A204.1 (cell line): ENCODE measurements at regions not wholly inside any gene's neighbourhood (a gene's known extent, or its start where the extent isn't known, plus 50 kb on each side); places are given as distances from the start of the nearest gene placed in this dataset.
"Not testable (repeated sequence)": the region's sequence is repeated elsewhere in the genome, so short reads cannot be mapped to it uniquely, and the experiment has no call there.

ENCODE experiments used
- FAIRE-seq: peaks from 2 replicates; lab custom pipeline; 2012; peaks lifted over from hg19 to GRCh38; lab: Jason Lieb, UNC

DNA sequence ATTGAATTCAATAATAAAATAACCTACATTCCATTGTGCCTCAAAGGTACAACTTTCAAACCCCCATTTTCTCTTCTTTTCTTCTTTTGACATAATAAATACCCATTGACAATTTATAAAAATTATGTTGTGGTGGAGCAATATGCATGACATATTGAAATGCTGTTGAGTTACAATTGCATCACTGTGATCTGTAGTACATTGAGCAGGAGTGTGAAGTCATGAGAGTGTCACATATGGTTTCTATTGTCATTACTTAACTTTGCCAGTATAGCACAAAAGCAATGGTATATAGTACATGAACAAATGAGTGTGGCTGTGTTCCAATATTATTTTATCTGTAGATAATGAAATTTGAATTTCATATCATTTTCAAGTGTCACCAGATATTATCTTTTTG lies 441.3 kb downstream of the GJA1 start:
- FAIRE-seq, result no peak

DNA sequence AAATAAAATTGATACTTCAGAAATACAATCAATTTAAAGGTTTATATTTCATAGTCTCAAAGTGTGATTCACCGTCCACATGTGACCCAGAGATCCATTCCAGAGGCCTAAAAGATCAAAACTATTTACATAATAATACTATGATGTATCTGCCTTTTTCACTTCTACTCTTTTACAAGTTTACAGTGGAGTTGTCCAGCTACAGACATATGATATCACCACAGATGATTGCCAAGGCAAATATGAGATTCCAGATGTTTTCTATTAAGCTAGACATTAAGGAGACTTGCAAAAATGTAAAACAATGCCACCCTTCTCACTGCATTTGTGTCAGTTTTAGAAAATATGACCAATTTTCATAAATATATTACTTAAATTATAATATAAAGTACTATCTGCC lies 443.7 kb downstream of the GJA1 start:
- FAIRE-seq, result no peak

DNA sequence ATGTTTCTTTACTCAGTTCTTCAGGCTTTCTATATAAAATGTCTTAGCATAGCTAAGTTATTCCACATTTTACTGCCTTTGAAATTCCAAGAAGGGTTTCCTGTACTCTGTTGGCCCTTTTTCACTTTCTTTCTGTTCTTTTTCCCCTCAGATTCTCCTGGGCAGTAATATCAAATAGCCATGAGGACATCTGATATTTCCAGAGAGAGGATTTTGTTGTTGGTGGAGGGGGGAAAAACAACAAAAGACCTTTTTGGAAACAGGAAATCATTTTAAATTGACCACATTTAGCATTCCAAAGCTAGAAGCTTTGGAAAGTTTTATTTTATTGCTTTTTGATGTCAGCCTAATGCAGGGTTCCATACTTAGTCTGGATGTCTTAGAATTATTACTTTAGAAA lies 445.4 kb downstream of the GJA1 start:
- FAIRE-seq, result no peak

GRCh38 chr6:121881974-121882667 lies 446.7 kb downstream of the GJA1 start:
- FAIRE-seq, result no peak

DNA sequence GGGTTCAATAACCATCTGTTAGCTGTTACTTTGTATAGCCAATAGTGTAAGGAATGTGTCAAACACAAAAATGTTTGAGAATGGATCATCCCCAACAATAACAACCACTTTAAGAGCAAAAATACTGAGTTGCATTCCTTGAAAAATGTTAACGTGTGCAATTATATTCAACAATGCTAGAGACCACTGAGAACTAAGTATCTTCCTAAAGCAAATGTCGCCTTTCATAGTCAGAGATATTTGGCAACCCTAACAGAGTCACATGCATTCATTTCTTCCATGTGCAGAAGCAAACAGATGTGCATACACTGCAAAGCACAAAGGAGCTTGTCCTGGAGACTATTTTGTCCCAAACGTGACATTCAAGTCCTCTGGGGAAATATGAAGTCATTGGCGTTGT lies 448.6 kb downstream of the GJA1 start:
- FAIRE-seq, result no peak

GRCh38 chr6:121884620-121885019 lies 449.2 kb downstream of the GJA1 start:
- no peak for FAIRE-seq

DNA sequence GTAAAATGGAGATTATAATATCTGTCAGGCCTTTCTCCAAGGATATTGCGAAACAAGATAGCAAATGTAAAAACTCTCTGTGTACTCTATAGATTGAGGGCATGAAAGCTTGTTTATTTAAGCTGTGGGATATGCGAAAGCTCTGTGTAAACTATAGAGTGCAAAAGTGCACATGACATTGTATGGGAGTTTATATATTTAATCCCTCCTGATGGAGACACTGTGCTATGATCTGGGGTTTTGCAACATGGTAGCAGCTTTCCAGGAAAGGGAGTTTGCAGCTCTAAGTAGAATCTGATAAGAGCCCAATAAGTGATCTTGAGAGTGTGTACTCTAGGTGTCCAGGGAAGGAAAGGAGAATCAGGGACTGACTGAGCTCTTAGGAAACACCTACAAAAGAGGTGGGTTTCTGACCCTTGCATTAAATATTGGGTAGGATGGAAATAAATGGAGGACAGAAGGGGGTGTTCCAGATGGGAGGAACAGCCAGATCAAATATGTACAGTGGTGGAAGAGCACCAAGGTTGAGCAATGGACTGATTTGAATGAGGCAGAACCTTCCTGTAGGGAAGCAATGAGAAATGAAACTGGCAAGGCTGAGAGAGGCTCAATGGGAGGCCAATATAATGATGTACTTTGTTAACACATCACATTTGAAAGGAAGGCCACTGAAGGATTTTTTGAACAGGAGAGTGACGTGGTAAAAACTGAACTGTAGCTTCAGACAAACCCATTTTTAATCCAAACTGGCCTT lies 450.1 kb downstream of the GJA1 start:
- no peak for FAIRE-seq

DNA sequence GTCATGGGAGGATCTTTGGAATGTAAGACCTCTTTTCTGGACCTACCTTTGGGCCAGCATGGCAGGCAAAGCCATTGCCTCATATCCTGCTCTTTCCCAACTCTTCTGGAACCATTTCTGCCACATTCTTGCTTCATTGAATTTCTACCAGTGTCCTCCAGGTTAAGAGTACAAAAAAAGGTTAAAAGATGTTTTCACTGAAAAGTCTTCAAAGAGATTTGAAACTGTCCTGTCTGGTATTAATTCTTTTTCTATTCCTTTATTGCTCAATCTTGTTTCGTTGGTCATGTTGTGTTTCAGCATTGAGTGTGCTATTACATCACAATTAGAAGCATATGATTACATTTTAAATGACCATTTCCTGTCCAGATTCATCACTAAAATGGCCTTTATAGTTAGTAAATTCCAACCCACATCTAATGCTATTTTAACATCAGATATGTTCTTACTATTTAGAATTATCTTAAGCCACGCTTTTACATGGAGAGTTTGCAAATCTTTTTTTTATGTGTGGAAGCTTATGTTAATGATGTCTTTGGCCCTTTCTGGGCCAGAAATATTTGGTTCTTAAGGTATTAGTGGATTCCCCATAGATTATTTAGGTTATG lies 450.9 kb downstream of the GJA1 start:
- no peak for FAIRE-seq

- no peak for FAIRE-seq
Observed at GRCh38 chr6:121887724-121888123, 452.3 kb downstream of the GJA1 start.

DNA sequence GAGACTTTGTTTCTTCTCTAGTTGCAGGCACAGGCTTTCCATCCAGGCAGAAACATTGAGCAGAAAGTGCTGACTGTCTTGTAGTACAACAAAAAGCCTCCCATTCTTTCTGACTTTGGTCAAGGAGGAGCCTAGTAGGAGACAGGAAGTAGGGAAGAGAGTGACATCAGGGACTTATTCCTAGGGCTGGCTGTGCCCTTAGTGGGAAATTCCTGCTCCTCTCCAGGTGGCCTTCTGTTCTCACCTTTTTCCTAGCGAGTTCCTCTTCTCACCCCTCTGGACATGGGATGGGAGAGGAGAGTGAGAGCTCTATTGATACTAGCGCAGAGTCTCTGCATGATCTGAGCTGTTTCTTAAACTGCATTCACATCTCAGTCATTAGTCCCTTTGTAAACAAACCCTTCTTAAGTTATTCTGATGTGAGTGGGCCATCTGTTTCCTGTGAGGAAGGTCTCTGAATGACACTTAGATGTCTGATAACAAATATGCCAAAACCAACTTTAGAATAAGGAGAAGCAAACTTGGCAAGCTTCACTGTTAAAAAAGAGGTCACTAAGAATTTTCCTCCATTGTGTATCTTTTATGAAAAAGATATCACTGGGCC lies 455.0 kb downstream of the GJA1 start:
- no peak for FAIRE-seq

DNA sequence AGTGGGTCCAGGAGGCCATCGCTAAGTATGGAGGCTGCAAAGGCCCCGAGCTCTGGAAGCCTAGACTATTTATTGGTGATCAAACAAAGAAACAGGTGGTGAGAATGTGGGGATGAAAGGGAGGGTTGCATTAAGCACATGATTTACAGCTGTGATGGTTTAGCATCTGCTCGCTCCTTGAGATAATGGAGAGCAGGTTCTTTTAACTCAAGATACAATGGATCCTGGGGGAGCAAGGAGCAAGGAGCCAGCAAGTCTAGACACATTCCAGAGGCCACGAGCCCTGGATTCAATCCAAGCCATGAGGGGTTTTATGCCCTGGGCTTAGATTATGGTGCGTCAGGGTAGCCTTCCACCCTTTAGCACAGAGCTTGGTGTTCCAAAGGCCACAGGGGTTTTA lies 460.3 kb downstream of the GJA1 start:
- not testable (repeated sequence) for FAIRE-seq

- FAIRE-seq, result no peak
Observed at GRCh38 chr6:121896363-121896762, 460.9 kb downstream of the GJA1 start.

DNA sequence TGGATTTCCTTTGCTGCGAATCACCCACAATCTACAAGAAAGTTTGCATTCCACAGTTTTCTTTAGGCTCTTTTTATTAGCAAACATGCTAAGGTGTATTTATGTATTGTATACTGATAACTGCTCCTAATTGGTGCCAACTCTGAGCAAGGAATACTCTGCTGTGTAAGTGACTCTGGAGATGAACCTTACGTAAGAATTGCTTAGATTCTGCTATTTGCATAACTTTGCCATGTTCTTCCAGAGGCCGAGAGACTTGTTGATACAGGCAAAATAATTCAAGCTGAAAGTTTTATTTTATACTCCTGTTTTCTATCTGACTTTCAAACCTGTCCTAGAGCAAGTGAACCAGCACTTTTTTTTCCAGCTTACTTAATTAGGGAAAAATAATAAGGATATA lies 461.3 kb downstream of the GJA1 start:
- no peak for FAIRE-seq

GRCh38 chr6:121897337-121897760 lies 461.9 kb downstream of the GJA1 start:
- no peak for FAIRE-seq

GRCh38 chr6:121901432-121901831 lies 466.0 kb downstream of the GJA1 start:
- FAIRE-seq, result no peak

DNA sequence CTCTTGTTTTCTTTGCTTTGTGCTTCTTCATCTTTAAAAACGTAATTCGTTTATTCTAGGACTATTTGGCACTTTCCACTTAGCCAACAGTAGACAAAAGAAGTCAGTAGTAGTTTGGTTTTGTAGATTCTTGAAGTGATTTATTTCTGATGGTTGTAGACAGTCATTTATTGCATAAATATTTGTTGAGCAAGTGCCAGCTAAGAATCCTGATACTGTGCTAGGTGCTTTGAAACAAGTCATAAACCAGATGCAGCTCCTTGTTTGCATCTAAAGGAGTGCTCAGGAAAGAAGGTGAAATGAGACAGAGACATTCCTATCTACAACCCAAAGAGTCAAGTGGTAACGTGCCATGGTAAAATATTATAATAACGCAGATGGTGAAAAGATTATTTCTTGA lies 469.1 kb downstream of the GJA1 start:
- no peak for FAIRE-seq

- FAIRE-seq, result no peak
Observed at GRCh38 chr6:121912905-121913304, 477.5 kb downstream of the GJA1 start.

- FAIRE-seq, result no peak
Observed at GRCh38 chr6:121917263-121917829, 481.9 kb downstream of the GJA1 start.

DNA sequence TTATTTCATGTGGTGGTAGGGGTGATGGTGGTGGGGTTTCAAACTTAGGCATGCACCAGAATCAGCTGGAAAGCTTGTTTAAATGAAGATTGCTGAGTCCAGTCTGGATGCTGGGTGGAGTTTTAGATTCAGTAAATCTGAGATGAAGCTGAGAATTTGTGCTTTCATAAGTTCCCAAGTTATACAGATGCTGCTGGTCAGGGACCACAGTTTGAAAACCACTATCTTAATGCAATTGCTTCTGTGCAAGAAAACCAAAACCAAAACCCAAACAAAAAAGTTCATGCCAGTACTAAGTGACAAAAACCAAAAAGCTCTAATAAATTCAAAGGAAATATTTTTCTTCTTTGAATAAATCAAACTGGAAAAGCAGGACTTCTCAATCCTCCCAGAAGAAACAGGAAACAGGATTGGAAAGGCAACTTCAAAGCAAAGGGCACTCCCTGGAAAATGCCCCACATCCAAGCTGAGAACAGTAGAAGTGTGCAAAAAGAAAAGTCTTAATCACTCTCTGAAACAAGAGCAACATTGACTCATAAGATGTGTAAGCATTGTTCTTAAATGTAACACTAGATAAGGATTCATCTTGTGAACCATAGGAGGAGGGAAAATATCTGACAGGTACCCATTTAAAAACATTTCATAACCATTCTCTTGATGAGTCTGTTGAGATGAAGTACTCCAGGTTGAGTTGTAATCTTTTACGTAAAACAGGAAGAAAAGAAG lies 481.5 kb upstream of the HSF2 start:
- FAIRE-seq, result no peak

DNA sequence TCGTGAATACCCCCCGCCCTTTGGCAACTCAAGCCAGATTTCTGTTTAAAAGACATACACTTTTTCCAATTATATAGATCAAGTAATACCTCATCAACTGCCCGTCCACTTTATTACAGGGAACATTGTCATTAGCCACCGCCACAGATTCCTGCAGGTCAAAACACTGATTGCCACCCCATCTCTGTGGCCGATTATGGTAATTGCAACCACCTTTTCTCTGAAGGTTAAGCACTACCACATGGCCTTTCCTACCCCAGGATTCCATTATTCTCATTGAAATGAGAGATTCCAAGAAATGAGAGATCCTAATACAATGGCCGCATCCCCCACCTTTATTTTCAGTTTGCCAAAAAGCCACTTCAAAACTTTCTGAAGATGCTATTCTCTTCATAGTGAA lies 478.8 kb upstream of the HSF2 start:
- no peak for FAIRE-seq

DNA sequence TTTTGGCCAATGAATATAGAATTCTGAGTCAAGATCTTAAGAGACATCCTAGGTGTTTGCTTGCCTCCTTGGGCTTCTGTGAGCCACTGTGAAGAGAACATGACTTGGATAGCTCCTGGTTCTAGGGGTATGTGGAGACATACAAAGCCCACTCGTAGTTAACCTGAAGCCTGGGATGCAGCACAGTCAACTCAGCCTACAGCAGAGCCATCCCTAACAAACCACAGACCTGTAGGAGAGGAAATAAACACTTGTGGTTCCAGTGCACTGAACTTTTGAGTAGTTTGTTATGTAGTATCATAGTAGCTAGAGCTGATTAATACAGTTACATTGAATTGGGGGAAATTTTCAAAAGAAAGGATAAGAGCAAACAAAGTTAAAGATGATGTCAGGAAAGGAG lies 474.4 kb upstream of the HSF2 start:
- no peak for FAIRE-seq
